ENCODE measurements at regions not wholly inside any gene's neighbourhood (a gene's known extent, or its start where the extent isn't known, plus 50 kb on each side); places are given as distances from the start of the nearest gene placed in this dataset.

- H3K4me1 ChIP-seq: peaks cover 6% of the 10 kb centered on the region
- no peak overlapping the region for H2AFZ ChIP-seq
- no peak overlapping the region for H3K4me3 ChIP-seq (ENCODE audit: low read depth, low read length)
- H3K36me3 ChIP-seq (ENCODE audit: control insufficient read depth, insufficient read depth, low read length): no peaks in the 10 kb centered on the region
- no peaks in the 10 kb centered on the region for H3K9me3 ChIP-seq (ENCODE audit: control insufficient read depth, low read length)
- H3K79me2 ChIP-seq: no peaks in the 10 kb centered on the region
- no peak overlapping the region for H3K4me2 ChIP-seq (ENCODE audit: low read length)
- H3K9ac ChIP-seq: no peak overlapping the region
- H3K27ac ChIP-seq: no peak overlapping the region
- TF ChIP-seq CTCF (IDR thresholded peaks at IDR 0.05): no peak
- H3K27me3 ChIP-seq (ENCODE audit: control insufficient read depth, insufficient read depth, low read length): no peaks in the 10 kb centered on the region
These were observed 305.4 kb downstream of the FOXL1 start for GRCh38 chr16:86883583-86884389.

- Histone ChIP-seq H3K79me2 (no peaks in the 10 kb centered on the region), H3K36me3 (ENCODE audit: control insufficient read depth, insufficient read depth, low read length) (no peaks in the 10 kb centered on the region), H3K9ac (no peak overlapping the region), H3K4me2 (ENCODE audit: low read length) (no peak overlapping the region), H3K4me3 (ENCODE audit: low read depth, low read length) (no peak overlapping the region), H3K4me1 (peaks cover 6% of the 10 kb centered on the region), H3K9me3 (ENCODE audit: control insufficient read depth, low read length) (no peaks in the 10 kb centered on the region), H3K27ac (no peak overlapping the region), H3K27me3 (ENCODE audit: control insufficient read depth, insufficient read depth, low read length) (no peaks in the 10 kb centered on the region), H2AFZ (no peak overlapping the region)
- no peak for TF ChIP-seq CTCF (IDR thresholded peaks at IDR 0.05)
These were observed 306.0 kb downstream of the FOXL1 start for GRCh38 chr16:86884390-86884650.

GRCh38 chr16:86885139-86885538 is 306.8 kb downstream of the FOXL1 start:
- Histone ChIP-seq H3K4me2 (ENCODE audit: low read length) (no peak overlapping the region), H3K4me3 (ENCODE audit: low read depth, low read length) (no peak overlapping the region), H3K27ac (no peak overlapping the region), H3K4me1 (peaks cover 6% of the 10 kb centered on the region), H3K27me3 (ENCODE audit: control insufficient read depth, insufficient read depth, low read length) (no peaks in the 10 kb centered on the region), H3K36me3 (ENCODE audit: control insufficient read depth, insufficient read depth, low read length) (no peaks in the 10 kb centered on the region), H3K9me3 (ENCODE audit: control insufficient read depth, low read length) (no peaks in the 10 kb centered on the region), H3K79me2 (no peaks in the 10 kb centered on the region), H2AFZ (no peak overlapping the region), H3K9ac (no peak overlapping the region)
- no peak for TF ChIP-seq CTCF (IDR thresholded peaks at IDR 0.05)

GRCh38 chr16:86886651-86887050 is 308.3 kb downstream of the FOXL1 start:
- H3K27me3 ChIP-seq (ENCODE audit: control insufficient read depth, insufficient read depth, low read length): no peaks in the 10 kb centered on the region
- no peak for TF ChIP-seq CTCF (IDR thresholded peaks at IDR 0.05)
- H3K27ac ChIP-seq: no peak overlapping the region
- no peaks in the 10 kb centered on the region for H3K79me2 ChIP-seq
- no peak overlapping the region for H2AFZ ChIP-seq
- H3K4me1 ChIP-seq: peaks cover 12% of the 10 kb centered on the region
- H3K4me2 ChIP-seq (ENCODE audit: low read length): no peak overlapping the region
- H3K9ac ChIP-seq: no peak overlapping the region
- H3K9me3 ChIP-seq (ENCODE audit: control insufficient read depth, low read length): no peaks in the 10 kb centered on the region
- H3K36me3 ChIP-seq (ENCODE audit: control insufficient read depth, insufficient read depth, low read length): no peaks in the 10 kb centered on the region
- H3K4me3 ChIP-seq (ENCODE audit: low read depth, low read length): no peak overlapping the region

GRCh38 chr16:86887416-86887815 is 309.1 kb downstream of the FOXL1 start:
- H3K36me3 ChIP-seq (ENCODE audit: control insufficient read depth, insufficient read depth, low read length): no peaks in the 10 kb centered on the region
- peaks cover 20% of the 10 kb centered on the region for H3K4me1 ChIP-seq
- H3K4me3 ChIP-seq (ENCODE audit: low read depth, low read length): no peak overlapping the region
- no peaks in the 10 kb centered on the region for H3K9me3 ChIP-seq (ENCODE audit: control insufficient read depth, low read length)
- no peak overlapping the region for H2AFZ ChIP-seq
- H3K27me3 ChIP-seq (ENCODE audit: control insufficient read depth, insufficient read depth, low read length): no peaks in the 10 kb centered on the region
- H3K9ac ChIP-seq: no peak overlapping the region
- H3K27ac ChIP-seq: no peak overlapping the region
- H3K4me2 ChIP-seq (ENCODE audit: low read length): no peak overlapping the region
- no peak for TF ChIP-seq CTCF (IDR thresholded peaks at IDR 0.05)
- H3K79me2 ChIP-seq: no peaks in the 10 kb centered on the region
